ENCODE measurements at regions not wholly inside any gene's neighbourhood (a gene's known extent, or its start where the extent isn't known, plus 50 kb on each side); places are given as distances from the start of the nearest gene placed in this dataset.

DNA sequence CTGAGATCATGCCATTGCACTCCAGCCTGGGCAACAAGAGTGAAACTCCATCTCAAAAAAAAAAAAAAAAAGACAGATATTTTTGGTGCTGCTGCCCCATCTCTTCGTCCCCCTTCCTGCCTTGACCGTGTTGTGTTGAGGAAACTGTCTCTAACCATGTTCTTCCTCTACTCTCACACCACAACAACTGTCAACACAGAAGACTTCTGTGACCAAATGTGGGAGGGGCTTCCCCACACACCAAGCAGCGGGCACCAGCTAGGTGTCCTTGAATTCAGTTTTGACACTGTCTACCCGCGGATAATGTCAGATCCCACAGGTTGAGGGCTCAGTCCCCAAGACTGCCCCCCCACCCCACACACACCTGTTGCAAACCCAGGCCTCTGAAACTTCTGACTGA, 104.7 kb upstream of the BCOR start:
- Histone ChIP-seq H3K36me3 (ENCODE audit: control insufficient read depth, insufficient read depth, low read length) (no peaks in the 10 kb centered on the region), H3K4me3 (ENCODE audit: low read depth, low read length) (no peak overlapping the region), H3K27me3 (ENCODE audit: control insufficient read depth, insufficient read depth, low read length) (no peaks in the 10 kb centered on the region)
- DNase-seq (ENCODE audit: low read depth), result no peak
- TF ChIP-seq, protein P1, sequence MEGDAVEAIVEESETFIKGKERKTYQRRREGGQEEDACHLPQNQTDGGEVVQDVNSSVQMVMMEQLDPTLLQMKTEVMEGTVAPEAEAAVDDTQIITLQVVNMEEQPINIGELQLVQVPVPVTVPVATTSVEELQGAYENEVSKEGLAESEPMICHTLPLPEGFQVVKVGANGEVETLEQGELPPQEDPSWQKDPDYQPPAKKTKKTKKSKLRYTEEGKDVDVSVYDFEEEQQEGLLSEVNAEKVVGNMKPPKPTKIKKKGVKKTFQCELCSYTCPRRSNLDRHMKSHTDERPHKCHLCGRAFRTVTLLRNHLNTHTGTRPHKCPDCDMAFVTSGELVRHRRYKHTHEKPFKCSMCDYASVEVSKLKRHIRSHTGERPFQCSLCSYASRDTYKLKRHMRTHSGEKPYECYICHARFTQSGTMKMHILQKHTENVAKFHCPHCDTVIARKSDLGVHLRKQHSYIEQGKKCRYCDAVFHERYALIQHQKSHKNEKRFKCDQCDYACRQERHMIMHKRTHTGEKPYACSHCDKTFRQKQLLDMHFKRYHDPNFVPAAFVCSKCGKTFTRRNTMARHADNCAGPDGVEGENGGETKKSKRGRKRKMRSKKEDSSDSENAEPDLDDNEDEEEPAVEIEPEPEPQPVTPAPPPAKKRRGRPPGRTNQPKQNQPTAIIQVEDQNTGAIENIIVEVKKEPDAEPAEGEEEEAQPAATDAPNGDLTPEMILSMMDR (IDR thresholded peaks at IDR 0.05; ENCODE audit: insufficient read depth, low read length, poor library complexity, severe bottlenecking), result no peak

DNA sequence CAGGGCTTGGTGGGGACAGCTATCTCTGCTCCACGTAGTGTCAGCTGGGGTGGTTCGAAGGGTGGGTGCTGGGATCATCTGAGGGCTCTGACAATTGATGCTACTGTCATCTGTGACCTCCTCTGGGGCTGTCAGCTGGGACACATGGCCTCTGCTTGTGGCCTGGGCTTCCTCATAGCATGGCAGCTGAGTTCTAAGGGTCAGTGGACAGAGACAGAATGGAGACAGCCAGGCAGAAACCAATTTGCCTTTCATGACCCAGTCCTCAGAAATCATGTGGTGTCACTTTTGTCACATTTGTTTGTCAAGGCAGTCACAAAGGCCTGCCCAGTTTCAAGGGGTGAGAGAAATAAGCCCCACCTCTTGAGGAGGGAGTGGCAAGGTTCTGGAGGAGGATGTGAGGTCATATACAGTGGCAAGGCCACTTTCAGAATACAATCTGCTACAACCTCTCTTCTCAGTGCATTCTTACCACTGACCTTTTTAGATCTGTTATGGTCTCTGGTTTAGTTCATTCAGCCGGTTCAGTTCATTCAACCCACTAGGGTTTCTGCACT, 103.6 kb upstream of the BCOR start:
- DNase-seq (ENCODE audit: low read depth), result no peak
- TF ChIP-seq, protein P1 (IDR thresholded peaks at IDR 0.05; ENCODE audit: insufficient read depth, low read length, poor library complexity, severe bottlenecking), result no peak
- Histone ChIP-seq H3K36me3 (ENCODE audit: control insufficient read depth, insufficient read depth, low read length) (no peaks in the 10 kb centered on the region), H3K27me3 (ENCODE audit: control insufficient read depth, insufficient read depth, low read length) (no peaks in the 10 kb centered on the region), H3K4me3 (ENCODE audit: low read depth, low read length) (no peak overlapping the region)

DNA sequence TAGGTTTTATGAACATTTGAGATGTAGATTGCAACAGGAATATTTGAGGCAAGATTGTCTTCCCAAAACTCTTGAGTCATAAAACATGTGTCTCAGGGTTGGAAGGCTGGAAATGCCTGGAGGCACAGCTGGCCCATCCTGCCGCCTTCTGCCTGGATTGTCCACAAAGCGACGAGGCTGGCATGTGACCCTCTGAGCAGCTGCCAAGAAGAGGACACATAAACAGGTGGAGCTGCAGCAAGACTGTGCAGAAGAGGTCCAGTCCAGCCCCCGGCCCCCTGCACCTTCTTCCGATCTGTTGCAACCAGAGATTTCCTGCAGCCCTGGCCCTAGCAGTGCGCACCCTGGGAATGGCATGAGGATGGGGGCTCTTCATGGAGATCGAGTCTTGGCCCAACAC, 101.9 kb upstream of the BCOR start:
- TF ChIP-seq, protein P1 (IDR thresholded peaks at IDR 0.05; ENCODE audit: insufficient read depth, low read length, poor library complexity, severe bottlenecking), result no peak
- Histone ChIP-seq H3K27me3 (ENCODE audit: control insufficient read depth, insufficient read depth, low read length) (no peaks in the 10 kb centered on the region), H3K4me3 (ENCODE audit: low read depth, low read length) (no peak overlapping the region), H3K36me3 (ENCODE audit: control insufficient read depth, insufficient read depth, low read length) (no peaks in the 10 kb centered on the region)
- DNase-seq (ENCODE audit: low read depth), result no peak

DNA sequence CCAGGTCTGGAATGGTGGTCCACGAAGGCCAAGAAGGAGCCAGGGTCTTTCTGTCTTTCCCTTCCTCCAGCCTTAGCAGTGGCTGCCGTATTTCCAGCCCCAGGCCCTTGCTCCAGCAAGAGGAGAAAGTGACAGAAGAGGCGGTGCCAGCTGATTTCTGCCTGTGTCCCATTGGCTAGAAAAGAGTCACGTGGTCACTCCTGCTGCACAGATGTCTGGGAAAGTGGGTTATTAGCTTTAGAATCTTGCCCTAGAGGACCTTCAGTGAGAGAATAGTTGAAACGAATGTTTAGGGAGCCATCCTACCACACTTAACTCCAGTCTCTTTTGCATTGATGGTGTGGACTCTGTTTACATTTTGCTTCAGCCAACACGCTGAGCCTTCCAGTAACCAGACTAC, 99.3 kb upstream of the BCOR start:
- no peaks in the 10 kb centered on the region for H3K27me3 ChIP-seq (ENCODE audit: control insufficient read depth, insufficient read depth, low read length)
- TF ChIP-seq, protein P1 (IDR thresholded peaks at IDR 0.05; ENCODE audit: insufficient read depth, low read length, poor library complexity, severe bottlenecking), result no peak
- H3K36me3 ChIP-seq (ENCODE audit: control insufficient read depth, insufficient read depth, low read length), result no peaks in the 10 kb centered on the region
- DNase-seq (ENCODE audit: low read depth), result no peak
- no peak overlapping the region for H3K4me3 ChIP-seq (ENCODE audit: low read depth, low read length)

DNA sequence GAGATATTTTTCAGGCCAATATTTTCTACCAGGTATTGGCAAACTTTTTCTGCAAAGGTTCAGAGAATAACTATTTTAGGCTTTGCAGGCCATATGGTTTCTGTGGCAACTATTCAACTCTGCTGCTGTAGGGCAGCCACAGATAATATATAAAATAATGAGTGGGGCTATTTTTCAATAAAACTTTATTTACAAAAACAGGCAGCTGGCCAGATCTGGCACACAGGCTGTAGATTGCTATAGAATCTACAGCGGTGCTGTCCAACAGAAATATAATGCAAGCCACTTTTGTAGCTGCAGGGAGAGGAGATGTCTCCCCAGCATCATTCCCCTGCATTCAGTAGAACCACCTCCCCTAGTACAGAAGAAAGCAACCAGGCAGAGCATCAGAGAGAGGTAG, 97.6 kb upstream of the BCOR start:
- Histone ChIP-seq H3K4me3 (ENCODE audit: low read depth, low read length) (no peak overlapping the region), H3K36me3 (ENCODE audit: control insufficient read depth, insufficient read depth, low read length) (no peaks in the 10 kb centered on the region), H3K27me3 (ENCODE audit: control insufficient read depth, insufficient read depth, low read length) (no peaks in the 10 kb centered on the region)
- TF ChIP-seq, protein P1 (IDR thresholded peaks at IDR 0.05; ENCODE audit: insufficient read depth, low read length, poor library complexity, severe bottlenecking), result no peak
- DNase-seq (ENCODE audit: low read depth), result no peak

DNA sequence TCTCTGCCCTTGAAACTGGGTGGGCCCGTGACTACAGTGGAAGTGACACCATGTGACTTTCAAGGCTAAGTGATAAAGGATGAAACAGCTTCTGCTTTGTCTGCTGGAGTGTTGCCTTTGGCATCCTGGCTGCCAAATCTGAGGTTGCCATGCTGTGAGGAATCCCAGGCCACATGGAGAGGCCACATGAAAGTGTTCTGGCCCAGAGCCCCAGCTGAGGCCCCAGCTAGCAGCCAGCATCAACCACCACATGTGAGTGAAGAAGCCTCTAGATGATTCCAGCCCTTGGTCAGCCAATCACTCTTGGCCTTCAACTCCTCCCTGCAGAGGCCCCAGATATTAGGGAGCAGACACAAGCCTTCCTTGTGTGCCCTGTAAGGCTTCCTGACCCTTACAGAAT, 94.4 kb upstream of the BCOR start:
- DNase-seq (ENCODE audit: low read depth), result no peak
- H3K27me3 ChIP-seq (ENCODE audit: control insufficient read depth, insufficient read depth, low read length), result no peaks in the 10 kb centered on the region
- no peaks in the 10 kb centered on the region for H3K36me3 ChIP-seq (ENCODE audit: control insufficient read depth, insufficient read depth, low read length)
- H3K4me3 ChIP-seq (ENCODE audit: low read depth, low read length), result no peak overlapping the region
- TF ChIP-seq, protein P1 (IDR thresholded peaks at IDR 0.05; ENCODE audit: insufficient read depth, low read length, poor library complexity, severe bottlenecking), result no peak
